H9 (cell line): ENCODE measurements at regions not wholly inside any gene's neighbourhood (a gene's known extent, or its start where the extent isn't known, plus 50 kb on each side); places are given as distances from the start of the nearest gene placed in this dataset.

ENCODE experiments used
- DNase-seq: peaks from one replicate; pipeline ENCODE4 v3.0.0-alpha.2; 2017
- H2AFZ ChIP-seq: one replicate; pipeline ENCODE4 v1.6.1; 2013; ENCODE audit warnings: mild to moderate bottlenecking, low read length, control low read depth, moderate library complexity
- H2AK5ac ChIP-seq: 2 replicates; pipeline ENCODE4 v1.6.1; 2013; ENCODE audit warnings: low read length, control low read depth, mixed read lengths; ENCODE audit not compliant: insufficient read length
- H2BK120ac ChIP-seq: one replicate; pipeline ENCODE4 v1.6.1; 2013; ENCODE audit warnings: low read depth, mild to moderate bottlenecking, low read length, control low read depth, inconsistent platforms; ENCODE audit not compliant: poor library complexity, severe bottlenecking
- H2BK12ac ChIP-seq: 2 replicates; pipeline ENCODE4 v1.6.1; 2013; ENCODE audit warnings: low read length, control low read depth, mixed read lengths, low read depth; ENCODE audit not compliant: insufficient read length
- H2BK15ac ChIP-seq: 2 replicates; pipeline ENCODE4 v1.6.1; 2013; ENCODE audit warnings: low read depth, low read length, control low read depth
- H2BK20ac ChIP-seq: one replicate; pipeline ENCODE4 v1.6.1; 2013; ENCODE audit warnings: low read depth, mild to moderate bottlenecking, low read length, control low read depth, inconsistent platforms; ENCODE audit not compliant: poor library complexity, severe bottlenecking
- H2BK5ac ChIP-seq: 2 replicates; pipeline ENCODE4 v1.6.1; 2013; ENCODE audit warnings: low read length, control low read depth, mixed read lengths; ENCODE audit not compliant: insufficient read length
- H3K14ac ChIP-seq: 2 replicates; pipeline ENCODE4 v1.6.1; 2013; ENCODE audit warnings: low read length, control low read depth; ENCODE audit not compliant: insufficient read depth
- H3K18ac ChIP-seq: 2 replicates; pipeline ENCODE4 v1.6.1; 2013; ENCODE audit warnings: low read depth, mild to moderate bottlenecking, mixed read lengths, low read length, control low read depth; ENCODE audit not compliant: insufficient read length
- H3K23ac ChIP-seq: 2 replicates; pipeline ENCODE4 v1.6.1; 2013; ENCODE audit warnings: low read length, control low read depth, mixed read lengths, low read depth; ENCODE audit not compliant: insufficient read length
- H3K23me2 ChIP-seq: 2 replicates; pipeline ENCODE4 v1.6.1; 2013; ENCODE audit warnings: low read depth, mild to moderate bottlenecking, mixed read lengths, low read length, control low read depth; ENCODE audit not compliant: insufficient read length, poor library complexity, severe bottlenecking
- H3K27ac ChIP-seq: 2 replicates; pipeline ENCODE4 v1.5.1; 2013; ENCODE audit warnings: low read length, control low read depth, mixed read lengths, low read depth; ENCODE audit not compliant: insufficient read length
- H3K27me3 ChIP-seq: 2 replicates; pipeline ENCODE4 v1.6.1; 2013; ENCODE audit warnings: low read length, control low read depth, inconsistent platforms; ENCODE audit not compliant: insufficient read depth
- H3K4ac ChIP-seq: 2 replicates; pipeline ENCODE4 v1.6.1; 2013; ENCODE audit warnings: low read depth, mild to moderate bottlenecking, control low read depth, inconsistent platforms, low read length, moderate library complexity
- H3K4me1 ChIP-seq: 2 replicates; pipeline ENCODE4 v1.6.1; 2013; ENCODE audit warnings: low read length, control low read depth, inconsistent platforms; ENCODE audit not compliant: insufficient read depth
- H3K4me2 ChIP-seq: 2 replicates; pipeline ENCODE4 v1.6.1; 2013; ENCODE audit warnings: low read length, control low read depth, mixed read lengths; ENCODE audit not compliant: insufficient read length, insufficient read depth
- H3K56ac ChIP-seq: 2 replicates; pipeline ENCODE4 v1.6.1; 2013; ENCODE audit warnings: low read depth, mild to moderate bottlenecking, mixed read lengths, low read length, control low read depth; ENCODE audit not compliant: insufficient read length
- H3K79me1 ChIP-seq: 2 replicates; pipeline ENCODE4 v1.6.1; 2013; ENCODE audit warnings: low read depth, mild to moderate bottlenecking, moderate library complexity, low read length, control low read depth, inconsistent platforms; ENCODE audit not compliant: insufficient read depth, poor library complexity, severe bottlenecking
- H3K79me2 ChIP-seq: 2 replicates; pipeline ENCODE4 v1.6.1; 2013; ENCODE audit warnings: low read length, control low read depth, inconsistent platforms; ENCODE audit not compliant: insufficient read depth
- H3K9ac ChIP-seq: 2 replicates; pipeline ENCODE4 v1.6.1; 2013; ENCODE audit warnings: low read length, control low read depth, mixed read lengths; ENCODE audit not compliant: insufficient read length; ENCODE audit errors: extremely low read depth
- H3K9me3 ChIP-seq: one replicate; pipeline ENCODE4 v1.6.1; 2013; ENCODE audit warnings: low read depth, low read length, inconsistent platforms; ENCODE audit not compliant: control insufficient read depth
- H3T11ph ChIP-seq: one replicate; pipeline ENCODE4 v1.6.1; 2013; ENCODE audit warnings: mild to moderate bottlenecking, low read length, control low read depth, inconsistent platforms
- H4K20me1 ChIP-seq: one replicate; pipeline ENCODE4 v1.6.1; 2013; ENCODE audit not compliant: control insufficient read depth, insufficient read length, insufficient read depth
- H4K5ac ChIP-seq: 2 replicates; pipeline ENCODE4 v1.6.1; 2013; ENCODE audit warnings: low read depth, mild to moderate bottlenecking, mixed read lengths, low read length, control low read depth; ENCODE audit not compliant: insufficient read length
- H4K8ac ChIP-seq: replicated peaks from 2 replicates; pipeline ENCODE4 v1.6.1; 2013; ENCODE audit warnings: low read length, control low read depth, mixed read lengths, low read depth; ENCODE audit not compliant: insufficient read length
- H4K91ac ChIP-seq: 2 replicates; pipeline ENCODE4 v1.6.1; 2013; ENCODE audit warnings: low read depth, mild to moderate bottlenecking, moderate library complexity, mixed read lengths, low read length, control low read depth; ENCODE audit not compliant: insufficient read length
- H3K27ac Mint-ChIP-seq, 3 experiments: 2 replicates in 2 of 3; 3 replicates in 1 of 3; pipeline ENCODE4 v1.8.0; 2020 to 2021; ENCODE audit warnings: mixed read lengths in 3 of 3, mild to moderate bottlenecking in 1 of 3, moderate library complexity in 1 of 3
- H3K27me3 Mint-ChIP-seq: 2 replicates; pipeline ENCODE4 v1.8.0; 2021; ENCODE audit warnings: low read depth, mild to moderate bottlenecking, moderate library complexity, mixed read lengths
- H3K36me3 Mint-ChIP-seq, 3 experiments: 2 replicates in 2 of 3; 3 replicates in 1 of 3; pipeline ENCODE4 v1.8.0; 2020 to 2021; ENCODE audit warnings: low read depth in 3 of 3, mixed read lengths in 3 of 3; ENCODE audit not compliant: insufficient read depth in 1 of 3
- H3K4me1 Mint-ChIP-seq, 2 experiments: 2 replicates each; pipeline ENCODE4 v1.8.0; 2020; ENCODE audit warnings: mixed read lengths in 2 of 2
- H3K4me3 Mint-ChIP-seq, 2 experiments: 2 replicates in 1 of 2; 3 replicates in 1 of 2; pipeline ENCODE4 v1.8.0; 2020 to 2021; ENCODE audit warnings: mild to moderate bottlenecking in 2 of 2, mixed read lengths in 2 of 2, moderate library complexity in 1 of 2
- H3K9me3 Mint-ChIP-seq, 2 experiments: 2 replicates in 1 of 2; 3 replicates in 1 of 2; pipeline ENCODE4 v1.8.0; 2020; ENCODE audit warnings: mild to moderate bottlenecking in 2 of 2, mixed read lengths in 2 of 2, moderate library complexity in 1 of 2
- CTCF ChIP-seq: fragments of 200-600 bp; sonication (generic); conservative IDR thresholded peaks from 3 replicates; pipeline ENCODE4 v1.8.0; 2021; ENCODE audit warnings: antibody characterized with exemption, mild to moderate bottlenecking
- WGBS: extraction: QIAGEN DNeasy Blood & Tissue Kit; methylation state at CpG from one replicate; pipeline ENCODE4 v1.1.7; 2013; ENCODE audit warnings: missing lambda C conversion rate, low lambda C conversion rate, mixed read lengths; ENCODE audit not compliant: insufficient read length; ENCODE audit errors: extremely low coverage; 5-methylcytosine and 5-hydroxymethylcytosine counted together

- Mint-ChIP-seq H3K36me3 (no peaks in the 10 kb centered on the region; a peak in 1 of 7 replicates), H3K4me1 (peaks cover 9 to 20% of the 10 kb centered on the region in 2 experiments), H3K9me3 (peaks cover 0 to 5% of the 10 kb centered on the region in 2 experiments; a peak in 2 of 5 replicates), H3K4me3 (no peak overlapping the region), H3K27me3 (peaks cover 95% of the 10 kb centered on the region), H3K27ac (no peak overlapping the region)
- Histone ChIP-seq H4K91ac (no peak overlapping the region), H3T11ph (no peak overlapping the region), H3K4ac (no peak overlapping the region), H3K23me2 (no peaks in the 10 kb centered on the region), H3K18ac (no peak overlapping the region), H4K5ac (no peak overlapping the region), H3K9me3 (no peaks in the 10 kb centered on the region), H3K56ac (no peak overlapping the region), H2BK12ac (no peak overlapping the region), H2AFZ (no peak overlapping the region), H3K27me3 (peaks cover 8% of the 10 kb centered on the region; the same call in 1 of the 2 replicates), H2BK15ac (no peak overlapping the region), H3K4me1 (peaks cover 5% of the 10 kb centered on the region; the same call in 1 of the 2 replicates), H3K4me2 (no peak overlapping the region), H4K20me1 (no peaks in the 10 kb centered on the region), H3K23ac (no peak overlapping the region), H3K9ac (no peak overlapping the region), H2BK20ac (no peak overlapping the region), H3K79me1 (no peaks in the 10 kb centered on the region), H3K79me2 (no peaks in the 10 kb centered on the region), H2BK5ac (no peak overlapping the region), H2AK5ac (no peak overlapping the region), H3K27ac (no peak overlapping the region), H3K14ac (no peak overlapping the region), H2BK120ac (no peak overlapping the region), H4K8ac (no peak overlapping the region)
- DNase-seq: no peak
- no peak for TF ChIP-seq CTCF
- no CpG with 5 or more reads among the region's 3 CpGs for WGBS
These were observed 83.4 kb upstream of the FZD10 start for GRCh38 chr12:130078852-130079251.
